ENCODE measurements at regions not wholly inside any gene's neighbourhood (a gene's known extent, or its start where the extent isn't known, plus 50 kb on each side); places are given as distances from the start of the nearest gene placed in this dataset.

DNA sequence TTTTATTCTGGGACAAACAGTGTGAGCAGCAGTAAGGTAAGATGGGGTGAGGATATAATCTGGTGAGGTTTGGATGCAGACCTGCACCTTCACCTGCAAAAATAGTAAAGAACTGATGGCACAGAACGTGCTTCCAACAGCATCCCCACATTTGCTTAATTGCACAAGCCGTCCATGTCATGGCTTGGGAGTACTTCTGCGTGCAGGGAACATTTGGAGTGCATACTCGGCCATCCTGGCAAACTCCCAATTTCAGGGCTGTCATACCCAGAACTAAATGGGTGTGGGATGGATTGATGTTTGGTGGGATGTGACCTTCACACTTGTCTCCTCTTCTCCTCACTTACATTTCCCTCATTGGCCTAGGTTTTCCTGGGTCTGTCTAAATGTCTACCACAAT lies 76.8 kb upstream of the TSPY4 start:
- TF ChIP-seq JUNB (CRISPR knock-in tag; IDR thresholded peaks at IDR 0.05; ENCODE audit: borderline replicate concordance) (no peak), PRPF4 (IDR thresholded peaks at IDR 0.05; ENCODE audit: low read depth, low read length, poor library complexity, severe bottlenecking) (no peak), ZNF644 (CRISPR knock-in tag; IDR thresholded peaks at IDR 0.05; ENCODE audit: low read depth) (no peak), ZNF3 (CRISPR knock-in tag; IDR thresholded peaks at IDR 0.05) (no peak), BHLHE40 (IDR thresholded peaks at IDR 0.05; ENCODE audit: low read length) (no peak), FOXK2 (IDR thresholded peaks at IDR 0.05) (no peak), ZNF777 (CRISPR knock-in tag; IDR thresholded peaks at IDR 0.05) (no peak), NR2F1 (CRISPR knock-in tag; IDR thresholded peaks at IDR 0.05) (no peak), ELF1 (CRISPR knock-in tag; IDR thresholded peaks at IDR 0.05) (no peak), HMGA1 (CRISPR knock-in tag; conservative IDR thresholded peaks at IDR 0.05) (no peak)
- TF ChIP-seq, protein P1, sequence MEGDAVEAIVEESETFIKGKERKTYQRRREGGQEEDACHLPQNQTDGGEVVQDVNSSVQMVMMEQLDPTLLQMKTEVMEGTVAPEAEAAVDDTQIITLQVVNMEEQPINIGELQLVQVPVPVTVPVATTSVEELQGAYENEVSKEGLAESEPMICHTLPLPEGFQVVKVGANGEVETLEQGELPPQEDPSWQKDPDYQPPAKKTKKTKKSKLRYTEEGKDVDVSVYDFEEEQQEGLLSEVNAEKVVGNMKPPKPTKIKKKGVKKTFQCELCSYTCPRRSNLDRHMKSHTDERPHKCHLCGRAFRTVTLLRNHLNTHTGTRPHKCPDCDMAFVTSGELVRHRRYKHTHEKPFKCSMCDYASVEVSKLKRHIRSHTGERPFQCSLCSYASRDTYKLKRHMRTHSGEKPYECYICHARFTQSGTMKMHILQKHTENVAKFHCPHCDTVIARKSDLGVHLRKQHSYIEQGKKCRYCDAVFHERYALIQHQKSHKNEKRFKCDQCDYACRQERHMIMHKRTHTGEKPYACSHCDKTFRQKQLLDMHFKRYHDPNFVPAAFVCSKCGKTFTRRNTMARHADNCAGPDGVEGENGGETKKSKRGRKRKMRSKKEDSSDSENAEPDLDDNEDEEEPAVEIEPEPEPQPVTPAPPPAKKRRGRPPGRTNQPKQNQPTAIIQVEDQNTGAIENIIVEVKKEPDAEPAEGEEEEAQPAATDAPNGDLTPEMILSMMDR (CRISPR knock-in tag; IDR thresholded peaks at IDR 0.05), result no peak
- TF ChIP-seq, protein P2, sequence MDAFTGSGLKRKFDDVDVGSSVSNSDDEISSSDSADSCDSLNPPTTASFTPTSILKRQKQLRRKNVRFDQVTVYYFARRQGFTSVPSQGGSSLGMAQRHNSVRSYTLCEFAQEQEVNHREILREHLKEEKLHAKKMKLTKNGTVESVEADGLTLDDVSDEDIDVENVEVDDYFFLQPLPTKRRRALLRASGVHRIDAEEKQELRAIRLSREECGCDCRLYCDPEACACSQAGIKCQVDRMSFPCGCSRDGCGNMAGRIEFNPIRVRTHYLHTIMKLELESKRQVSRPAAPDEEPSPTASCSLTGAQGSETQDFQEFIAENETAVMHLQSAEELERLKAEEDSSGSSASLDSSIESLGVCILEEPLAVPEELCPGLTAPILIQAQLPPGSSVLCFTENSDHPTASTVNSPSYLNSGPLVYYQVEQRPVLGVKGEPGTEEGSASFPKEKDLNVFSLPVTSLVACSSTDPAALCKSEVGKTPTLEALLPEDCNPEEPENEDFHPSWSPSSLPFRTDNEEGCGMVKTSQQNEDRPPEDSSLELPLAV (CRISPR knock-in tag; conservative IDR thresholded peaks at IDR 0.05; ENCODE audit: low read depth), result no peak
- TF ChIP-seq, protein P3, sequence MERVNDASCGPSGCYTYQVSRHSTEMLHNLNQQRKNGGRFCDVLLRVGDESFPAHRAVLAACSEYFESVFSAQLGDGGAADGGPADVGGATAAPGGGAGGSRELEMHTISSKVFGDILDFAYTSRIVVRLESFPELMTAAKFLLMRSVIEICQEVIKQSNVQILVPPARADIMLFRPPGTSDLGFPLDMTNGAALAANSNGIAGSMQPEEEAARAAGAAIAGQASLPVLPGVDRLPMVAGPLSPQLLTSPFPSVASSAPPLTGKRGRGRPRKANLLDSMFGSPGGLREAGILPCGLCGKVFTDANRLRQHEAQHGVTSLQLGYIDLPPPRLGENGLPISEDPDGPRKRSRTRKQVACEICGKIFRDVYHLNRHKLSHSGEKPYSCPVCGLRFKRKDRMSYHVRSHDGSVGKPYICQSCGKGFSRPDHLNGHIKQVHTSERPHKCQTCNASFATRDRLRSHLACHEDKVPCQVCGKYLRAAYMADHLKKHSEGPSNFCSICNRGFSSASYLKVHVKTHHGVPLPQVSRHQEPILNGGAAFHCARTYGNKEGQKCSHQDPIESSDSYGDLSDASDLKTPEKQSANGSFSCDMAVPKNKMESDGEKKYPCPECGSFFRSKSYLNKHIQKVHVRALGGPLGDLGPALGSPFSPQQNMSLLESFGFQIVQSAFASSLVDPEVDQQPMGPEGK (CRISPR knock-in tag; IDR thresholded peaks at IDR 0.05), result no peak
- TF ChIP-seq, protein P4, sequence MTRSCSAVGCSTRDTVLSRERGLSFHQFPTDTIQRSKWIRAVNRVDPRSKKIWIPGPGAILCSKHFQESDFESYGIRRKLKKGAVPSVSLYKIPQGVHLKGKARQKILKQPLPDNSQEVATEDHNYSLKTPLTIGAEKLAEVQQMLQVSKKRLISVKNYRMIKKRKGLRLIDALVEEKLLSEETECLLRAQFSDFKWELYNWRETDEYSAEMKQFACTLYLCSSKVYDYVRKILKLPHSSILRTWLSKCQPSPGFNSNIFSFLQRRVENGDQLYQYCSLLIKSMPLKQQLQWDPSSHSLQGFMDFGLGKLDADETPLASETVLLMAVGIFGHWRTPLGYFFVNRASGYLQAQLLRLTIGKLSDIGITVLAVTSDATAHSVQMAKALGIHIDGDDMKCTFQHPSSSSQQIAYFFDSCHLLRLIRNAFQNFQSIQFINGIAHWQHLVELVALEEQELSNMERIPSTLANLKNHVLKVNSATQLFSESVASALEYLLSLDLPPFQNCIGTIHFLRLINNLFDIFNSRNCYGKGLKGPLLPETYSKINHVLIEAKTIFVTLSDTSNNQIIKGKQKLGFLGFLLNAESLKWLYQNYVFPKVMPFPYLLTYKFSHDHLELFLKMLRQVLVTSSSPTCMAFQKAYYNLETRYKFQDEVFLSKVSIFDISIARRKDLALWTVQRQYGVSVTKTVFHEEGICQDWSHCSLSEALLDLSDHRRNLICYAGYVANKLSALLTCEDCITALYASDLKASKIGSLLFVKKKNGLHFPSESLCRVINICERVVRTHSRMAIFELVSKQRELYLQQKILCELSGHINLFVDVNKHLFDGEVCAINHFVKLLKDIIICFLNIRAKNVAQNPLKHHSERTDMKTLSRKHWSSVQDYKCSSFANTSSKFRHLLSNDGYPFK (CRISPR knock-in tag; IDR thresholded peaks at IDR 0.05; ENCODE audit: borderline replicate concordance), result no peak

Data from HepG2 (cell line).